H1 (cell line): ENCODE measurements at regions not wholly inside any gene's neighbourhood (a gene's known extent, or its start where the extent isn't known, plus 50 kb on each side); places are given as distances from the start of the nearest gene placed in this dataset.

Experiments used
- CTCF ChIA-PET: fragments of 300-600 bp; sonication (Branson Sonifier 250); formaldehyde crosslinking; loops from one replicate; lab custom pipeline; 2021; ENCODE audit not compliant: partially characterized antibody; lab: Charles Lee
- POLR2A ChIA-PET: fragments of 300-600 bp; sonication (Branson Sonifier 250); formaldehyde crosslinking; loops from one replicate; lab custom pipeline; 2021; ENCODE audit warnings: inconsistent platforms; ENCODE audit not compliant: partially characterized antibody; lab: Charles Lee
- DNase-seq, 2 experiments: peaks; one replicate each; pipeline versions ENCODE4 v3.0.0 to v3.0.0-alpha.2; 2010 to 2022; ENCODE audit warnings: low spot score in 2 of 2, low read depth in 1 of 2, mixed read lengths in 1 of 2
- FAIRE-seq: peaks from 2 replicates; lab custom pipeline; 2011; peaks lifted over from hg19 to GRCh38; lab: Jason Lieb, UNC
- H2AFZ ChIP-seq: 2 replicates; pipeline ENCODE4 v1.8.1; 2012; ENCODE audit warnings: low read length, inconsistent platforms
- H2AK5ac ChIP-seq: 2 replicates; pipeline ENCODE4 v1.6.1; 2013; ENCODE audit warnings: low read depth, low read length
- H2BK120ac ChIP-seq: replicated peaks from 2 replicates; pipeline ENCODE3; 2013; ENCODE audit warnings: low read depth, low read length, inconsistent platforms
- H2BK12ac ChIP-seq: 2 replicates; pipeline ENCODE4 v1.6.1; 2013; ENCODE audit warnings: low read depth, low read length
- H2BK15ac ChIP-seq: 2 replicates; pipeline ENCODE4 v1.6.1; 2013; ENCODE audit warnings: low read length
- H2BK20ac ChIP-seq: 2 replicates; pipeline ENCODE4 v1.6.1; 2013; ENCODE audit warnings: low read length
- H2BK5ac ChIP-seq: 2 replicates; pipeline ENCODE4 v1.6.1; 2013; ENCODE audit warnings: low read depth, low read length
- H3K14ac ChIP-seq: 2 replicates; pipeline ENCODE4 v1.6.1; 2013; ENCODE audit warnings: inconsistent platforms; ENCODE audit not compliant: insufficient read length
- H3K18ac ChIP-seq: 2 replicates; pipeline ENCODE4 v1.6.1; 2013; ENCODE audit warnings: low read length; ENCODE audit errors: extremely low read depth
- H3K23ac ChIP-seq: 2 replicates; pipeline ENCODE4 v1.6.1; 2013; ENCODE audit warnings: inconsistent platforms; ENCODE audit not compliant: insufficient read length
- H3K23me2 ChIP-seq: 2 replicates; pipeline ENCODE4 v1.6.1; 2013; ENCODE audit warnings: low read depth, low read length
- H3K27ac ChIP-seq: 2 replicates; pipeline ENCODE4 v1.6.1; 2011; ENCODE audit warnings: low read depth, low read length, inconsistent platforms
- H3K27me3 ChIP-seq, 4 experiments: replicated peaks in 1 of 4; 1 replicate in 1 of 4; 2 replicates in 3 of 4; pipeline versions ENCODE4 v1.6.1 to v1.8.1; 2011 to 2013; ENCODE audit warnings: low read length in 3 of 4, mild to moderate bottlenecking in 3 of 4, inconsistent platforms in 2 of 4, mixed read lengths in 2 of 4, moderate library complexity in 1 of 4; ENCODE audit not compliant: control insufficient read depth in 3 of 4, insufficient read depth in 3 of 4; ENCODE audit errors: extremely low read depth in 1 of 4
- H3K36me3 ChIP-seq, 4 experiments: 2 replicates each; pipeline versions ENCODE4 v1.6.1 to v1.8.1; 2011 to 2013; ENCODE audit warnings: mild to moderate bottlenecking in 4 of 4, low read length in 3 of 4, moderate library complexity in 2 of 4, control low read depth in 1 of 4, inconsistent platforms in 1 of 4; ENCODE audit not compliant: insufficient read depth in 4 of 4, control insufficient read depth in 2 of 4
- H3K4ac ChIP-seq: replicated peaks from 2 replicates; pipeline ENCODE3; 2013; ENCODE audit warnings: low read length, low read depth, mixed read lengths, inconsistent platforms; ENCODE audit not compliant: insufficient read length
- H3K4me1 ChIP-seq, 4 experiments: replicated peaks in 1 of 4; 1 replicate in 1 of 4; 2 replicates in 3 of 4; pipeline versions ENCODE4 v1.6.1 to v1.8.1; 2011 to 2013; ENCODE audit warnings: low read length in 3 of 4, inconsistent platforms in 2 of 4, mixed read lengths in 1 of 4; ENCODE audit not compliant: insufficient read depth in 4 of 4, control insufficient read depth in 3 of 4
- H3K4me2 ChIP-seq, 2 experiments: 2 replicates each; pipeline versions ENCODE4 v1.6.1 to v1.8.1; 2011 to 2013; ENCODE audit warnings: low read depth in 2 of 2, low read length in 2 of 2, control low read depth in 1 of 2, inconsistent platforms in 1 of 2, mild to moderate bottlenecking in 1 of 2; ENCODE audit not compliant: insufficient read depth in 1 of 2
- H3K4me3 ChIP-seq, 4 experiments: fragments of 200-600, 300-600 bp in 1 of 4; sonication (generic), shearing (Covaris generic), sonication (Bioruptor Twin) in 1 of 4; 2 replicates each; pipeline versions ENCODE4 v1.5.1 to v1.8.1; 2011 to 2016; ENCODE audit warnings: low read length in 4 of 4, low read depth in 3 of 4, control low read depth in 2 of 4, inconsistent platforms in 2 of 4, mild to moderate bottlenecking in 2 of 4, mixed read lengths in 1 of 4, moderate library complexity in 1 of 4; ENCODE audit not compliant: insufficient read depth in 2 of 4; ENCODE audit errors: extremely low read depth in 1 of 4
- H3K56ac ChIP-seq: replicated peaks from 2 replicates; pipeline ENCODE3; 2013; ENCODE audit warnings: low read depth, mild to moderate bottlenecking, mixed read lengths, low read length, inconsistent platforms; ENCODE audit not compliant: insufficient read length
- H3K79me1 ChIP-seq: 2 replicates; pipeline ENCODE4 v1.6.1; 2013; ENCODE audit warnings: low read depth, low read length, control low read depth
- H3K79me2 ChIP-seq, 2 experiments: 2 replicates each; pipeline versions ENCODE4 v1.6.1 to v1.8.1; 2012 to 2013; ENCODE audit warnings: low read length in 2 of 2, mild to moderate bottlenecking in 2 of 2, inconsistent platforms in 1 of 2; ENCODE audit not compliant: insufficient read depth in 2 of 2, control insufficient read depth in 1 of 2
- H3K9ac ChIP-seq, 4 experiments: replicated peaks in 1 of 4; 1 replicate in 1 of 4; 2 replicates in 3 of 4; pipeline versions ENCODE4 v1.6.1 to v1.8.1; 2011 to 2013; ENCODE audit warnings: low read depth in 3 of 4, low read length in 3 of 4, control low read depth in 2 of 4, mild to moderate bottlenecking in 2 of 4, moderate library complexity in 2 of 4, inconsistent platforms in 1 of 4; ENCODE audit errors: extremely low read depth in 1 of 4
- H3K9me3 ChIP-seq, 2 experiments: 2 replicates each; pipeline versions ENCODE4 v1.6.1 to v1.8.1; 2012 to 2013; ENCODE audit warnings: mild to moderate bottlenecking in 2 of 2, moderate library complexity in 2 of 2, control low read depth in 1 of 2, inconsistent platforms in 1 of 2, low read depth in 1 of 2, low read length in 1 of 2, mixed read lengths in 1 of 2; ENCODE audit not compliant: insufficient read depth in 2 of 2
- H4K20me1 ChIP-seq, 2 experiments: replicated peaks in 1 of 2; 2 replicates each; pipeline versions ENCODE3 to v1.8.1; 2011 to 2013; ENCODE audit warnings: inconsistent platforms in 2 of 2, low read length in 2 of 2, mild to moderate bottlenecking in 1 of 2; ENCODE audit not compliant: insufficient read depth in 2 of 2, control insufficient read depth in 1 of 2
- H4K5ac ChIP-seq: 2 replicates; pipeline ENCODE4 v1.6.1; 2013; ENCODE audit warnings: low read length, low read depth, mixed read lengths, inconsistent platforms; ENCODE audit not compliant: insufficient read length
- H4K8ac ChIP-seq: 2 replicates; pipeline ENCODE4 v1.8.0; 2013; ENCODE audit warnings: mild to moderate bottlenecking, moderate library complexity, low read length, inconsistent platforms; ENCODE audit not compliant: insufficient read depth; ENCODE audit errors: extremely low read depth
- H4K91ac ChIP-seq: replicated peaks from 2 replicates; pipeline ENCODE3; 2013; ENCODE audit warnings: low read length, mixed read lengths, inconsistent platforms; ENCODE audit not compliant: insufficient read length
- CHD2 ChIP-seq: IDR thresholded peaks from 2 replicates; pipeline ENCODE4 v1.6.1; 2012; ENCODE audit warnings: low read length, improper control_type of control experiment
- CTBP2 ChIP-seq: IDR thresholded peaks from 2 replicates; pipeline ENCODE4 v1.7.0; 2011; ENCODE audit warnings: borderline replicate concordance, mild to moderate bottlenecking, moderate library complexity, mixed read lengths, low read length; ENCODE audit not compliant: insufficient read depth, insufficient read length
- GTF2F1 ChIP-seq: IDR thresholded peaks from 2 replicates; pipeline ENCODE4 v1.6.1; 2012; ENCODE audit warnings: low read depth, low read length, improper control_type of control experiment, borderline replicate concordance
- HDAC2 ChIP-seq, 2 experiments: fragments of 300-600 bp in 1 of 2; sonication (generic) in 1 of 2; IDR thresholded peaks; 2 replicates each; pipeline ENCODE4 v1.6.1; 2011 to 2012; ENCODE audit warnings: low read depth in 2 of 2, low read length in 2 of 2, mild to moderate bottlenecking in 2 of 2, moderate library complexity in 2 of 2, borderline replicate concordance in 1 of 2, inconsistent platforms in 1 of 2
- JUN ChIP-seq: IDR thresholded peaks from 2 replicates; pipeline ENCODE4 v1.6.1; 2011; ENCODE audit warnings: low read depth, mild to moderate bottlenecking, improper control_type of control experiment, low read length
- KDM1A ChIP-seq: fragments of 200-600, 300-600 bp; sonication (generic); IDR thresholded peaks from 2 replicates; pipeline ENCODE4 v1.7.1; 2016; ENCODE audit warnings: mild to moderate bottlenecking, low read length, borderline replicate concordance
- POU5F1 ChIP-seq: IDR thresholded peaks from 2 replicates; pipeline ENCODE4 v1.6.1; 2011; ENCODE audit warnings: low read depth, mild to moderate bottlenecking, low read length, moderate library complexity
- RFX5 ChIP-seq: IDR thresholded peaks from 2 replicates; pipeline ENCODE4 v1.6.1; 2011; ENCODE audit warnings: low read depth, low read length, improper control_type of control experiment, borderline replicate concordance
- ZNF274 ChIP-seq: IDR thresholded peaks from 2 replicates; pipeline ENCODE4 v1.7.0; 2012; ENCODE audit warnings: low read length, borderline replicate concordance; ENCODE audit errors: extremely low read depth
- WGBS, 2 experiments: shearing (Covaris generic) in 1 of 2; methylation state at CpG; one replicate each; pipeline versions ENCODE4 v1.1.6 to v1.1.7; 2013 to 2015; ENCODE audit warnings: low lambda C conversion rate in 2 of 2, mixed read lengths in 2 of 2, inconsistent platforms in 1 of 2, low coverage in 1 of 2, missing lambda C conversion rate in 1 of 2; ENCODE audit not compliant: insufficient replicate concordance in 2 of 2, insufficient coverage in 1 of 2, insufficient read length in 1 of 2; ENCODE audit errors: extremely low coverage in 1 of 2, missing lambda C conversion rate in 1 of 2; 5-methylcytosine and 5-hydroxymethylcytosine counted together
- TF ChIP-seq, protein P1 (sequence below): IDR thresholded peaks from 2 replicates; pipeline ENCODE4 v1.6.1; 2012; ENCODE audit warnings: inconsistent platforms

- CTCF ChIA-PET: no interaction called here
- Histone ChIP-seq H2BK12ac (no peak overlapping the region), H3K14ac (no peak overlapping the region), H3K4me1 (no peaks in the 10 kb centered on the region; a peak in 1 of 7 replicates), H3K27me3 (no peaks in the 10 kb centered on the region), H2AFZ (peak overlapping the region; percentile 62; the same call in 1 of the 2 replicates), H3K56ac (no peak overlapping the region), H2BK15ac (no peak overlapping the region), H3K79me2 (no peaks in the 10 kb centered on the region), H3K23me2 (peaks cover 1% of the 10 kb centered on the region; the same call in 1 of the 2 replicates), H4K8ac (no peak overlapping the region), H3K4ac (no peak overlapping the region), H4K20me1 (no peaks in the 10 kb centered on the region), H2BK120ac (no peak overlapping the region), H3K4me3 (no peak overlapping the region), H2BK5ac (no peak overlapping the region), H3K79me1 (no peaks in the 10 kb centered on the region), H2AK5ac (no peak overlapping the region), H3K9ac (no peak overlapping the region), H2BK20ac (no peak overlapping the region), H3K23ac (no peak overlapping the region), H3K9me3 (no peaks in the 10 kb centered on the region), H3K4me2 (no peak overlapping the region), H4K91ac (no peak overlapping the region), H3K18ac (no peak overlapping the region), H4K5ac (no peak overlapping the region), H3K36me3 (no peaks in the 10 kb centered on the region), H3K27ac (no peak overlapping the region)
- 94% methylated on average over 4 of the region's 4 CpGs; no CpG with 5 or more reads in 1 of the 2 experiments for WGBS, 2 experiments
- POLR2A ChIA-PET: no interaction called here
- FAIRE-seq: no peak
- DNase-seq: no peak
- TF ChIP-seq ZNF274 (no peak), GTF2F1 (no peak), HDAC2 (IDR thresholded peaks at IDR 0.05; ENCODE audit: borderline replicate concordance in 1 of 2, low read depth in 2 of 2, low read length in 2 of 2) (no peak), CTBP2 (no peak), CHD2 (no peak), JUN (no peak), KDM1A (no peak), RFX5 (no peak), POU5F1 (no peak)
- TF ChIP-seq, protein P1, sequence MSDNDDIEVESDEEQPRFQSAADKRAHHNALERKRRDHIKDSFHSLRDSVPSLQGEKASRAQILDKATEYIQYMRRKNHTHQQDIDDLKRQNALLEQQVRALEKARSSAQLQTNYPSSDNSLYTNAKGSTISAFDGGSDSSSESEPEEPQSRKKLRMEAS: no peak
These were observed 486.0 kb upstream of the CTSO start for GRCh38 chr4:156439576-156440200.
